Suppressor macrophage (primary cell): ENCODE measurements at regions not wholly inside any gene's neighbourhood (a gene's known extent, or its start where the extent isn't known, plus 50 kb on each side); places are given as distances from the start of the nearest gene placed in this dataset.
A peak's percentile ranks its signal among the peaks of the same experiment; 100 is the strongest.

Experiments used
- DNase-seq, 4 experiments: peaks; one replicate each; pipeline ENCODE4 v3.0.0-alpha.2; 2020 to 2022

DNA sequence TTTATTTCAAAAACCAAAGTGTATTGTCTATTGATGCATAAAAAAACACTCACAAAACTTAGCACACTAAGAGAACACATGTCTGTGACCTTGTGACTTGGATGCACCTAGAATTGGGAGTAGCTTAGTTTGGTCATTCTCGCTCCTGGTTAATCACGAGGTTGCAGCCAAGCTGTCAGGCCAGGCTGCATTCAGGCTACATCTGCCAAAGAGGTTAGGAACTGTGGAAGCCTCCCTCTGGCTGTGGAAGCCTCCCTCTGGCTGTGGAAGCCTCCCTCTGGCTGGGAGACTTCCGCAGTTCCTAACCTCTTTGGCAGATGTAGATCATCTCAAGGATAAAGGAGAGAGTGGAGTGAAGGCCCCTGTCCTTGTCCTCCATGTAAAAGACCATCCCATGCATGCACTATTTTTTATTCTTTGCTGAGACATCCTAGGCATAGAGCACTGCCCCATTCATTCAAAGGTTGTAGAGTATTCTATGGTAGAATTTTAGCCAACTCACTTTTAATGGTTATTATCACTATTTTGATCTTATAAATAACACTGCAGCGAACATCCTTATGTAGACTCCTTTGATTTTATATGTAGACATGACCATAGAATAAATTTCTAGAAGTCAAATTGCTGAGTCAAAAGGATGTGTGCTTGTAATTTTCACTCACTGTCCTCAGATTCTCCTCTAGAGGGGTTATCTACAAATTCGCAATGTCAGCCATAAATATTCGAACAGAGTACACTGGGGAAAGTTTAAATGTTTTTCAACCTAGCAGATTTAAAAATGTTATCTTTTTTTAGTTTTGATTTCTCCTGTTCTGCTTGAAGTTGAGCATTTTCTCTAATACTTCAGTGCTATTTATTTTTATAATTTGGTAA is 63.0 kb upstream of the IGLL5 start:
- DNase-seq: no peak

GRCh38 chr22:22825213-22825593 is 62.4 kb upstream of the IGLL5 start:
- no peak for DNase-seq

DNA sequence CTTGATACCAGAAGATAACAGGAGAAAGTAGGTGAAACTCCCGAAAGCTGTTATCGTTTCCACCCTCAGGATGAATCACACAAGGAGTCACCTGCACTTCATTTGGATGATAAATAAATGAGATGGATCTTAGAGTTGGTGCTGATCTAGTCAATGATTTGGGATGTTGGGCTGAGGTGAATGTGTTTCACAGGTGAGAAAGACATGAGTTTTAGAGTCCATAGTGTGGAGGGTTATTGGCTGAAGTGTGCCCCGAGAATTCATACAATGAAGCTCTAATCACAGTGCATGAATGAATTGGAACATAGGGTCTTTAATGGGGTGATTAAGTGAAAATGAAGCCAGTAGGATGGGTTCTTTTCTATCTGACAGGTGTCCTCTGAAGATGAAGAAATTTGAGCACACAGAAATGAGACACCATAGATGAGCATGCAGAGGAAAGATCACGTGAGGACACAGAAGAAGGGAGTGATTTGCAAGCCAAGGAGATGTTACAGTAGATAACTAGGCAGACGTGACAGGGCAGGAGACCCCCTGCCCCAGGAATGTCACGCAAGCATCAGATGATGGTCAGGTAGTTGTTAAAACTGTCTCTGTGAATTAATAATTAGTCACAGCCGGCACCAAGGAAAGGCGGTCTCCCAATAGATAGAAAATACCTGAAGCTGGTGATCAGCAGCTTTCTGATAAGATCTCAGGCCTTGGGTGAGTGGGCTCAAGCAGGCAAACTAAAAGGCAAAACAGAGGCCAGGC is 60.3 kb upstream of the IGLL5 start:
- DNase-seq: no peak

DNA sequence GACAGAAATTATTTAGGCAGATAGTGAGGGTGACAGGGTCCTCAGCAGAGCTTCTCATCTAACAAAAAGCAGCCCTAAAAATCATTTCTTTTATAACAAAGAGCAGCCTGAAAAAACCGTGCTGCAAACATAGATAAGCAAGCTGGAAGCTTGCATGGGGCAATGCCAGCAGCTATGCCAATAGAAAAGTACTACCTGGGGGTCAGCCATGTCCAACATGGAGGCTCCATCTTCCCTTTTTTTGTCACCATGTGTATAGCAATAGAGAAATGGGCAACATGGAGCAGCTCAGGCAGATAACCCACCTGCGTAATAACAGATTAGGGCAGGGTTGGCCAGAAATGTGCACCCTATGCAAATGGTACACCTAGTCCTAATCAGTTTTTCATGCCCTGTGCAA is 57.4 kb upstream of the IGLL5 start:
- no peak for DNase-seq

- no peak for DNase-seq
Observed at GRCh38 chr22:22830957-22831688, 56.5 kb upstream of the IGLL5 start.

GRCh38 chr22:22833059-22833458 is 54.6 kb upstream of the IGLL5 start:
- no peak for DNase-seq

DNA sequence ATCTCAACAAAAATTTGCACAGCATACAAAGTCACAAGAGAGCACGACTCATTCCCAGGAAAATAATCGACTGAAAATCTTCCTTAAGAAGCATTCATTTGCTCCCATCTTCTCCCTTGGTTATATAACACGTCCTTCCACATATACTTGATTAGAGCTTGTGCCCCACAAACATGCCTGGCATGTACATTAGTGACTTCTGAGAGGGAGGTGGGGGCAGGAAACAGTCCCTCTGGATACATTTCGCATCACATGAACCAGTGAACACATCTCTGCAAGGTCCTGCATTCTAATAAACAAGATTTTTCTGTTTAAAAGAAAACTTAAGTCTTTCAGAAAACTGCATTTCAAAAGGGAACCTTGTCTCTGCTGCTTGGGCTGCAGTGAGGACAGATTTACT is 54.1 kb upstream of the IGLL5 start:
- DNase-seq: no peak

GRCh38 chr22:22834204-22834603 is 53.4 kb upstream of the IGLL5 start:
- no peak for DNase-seq

DNA sequence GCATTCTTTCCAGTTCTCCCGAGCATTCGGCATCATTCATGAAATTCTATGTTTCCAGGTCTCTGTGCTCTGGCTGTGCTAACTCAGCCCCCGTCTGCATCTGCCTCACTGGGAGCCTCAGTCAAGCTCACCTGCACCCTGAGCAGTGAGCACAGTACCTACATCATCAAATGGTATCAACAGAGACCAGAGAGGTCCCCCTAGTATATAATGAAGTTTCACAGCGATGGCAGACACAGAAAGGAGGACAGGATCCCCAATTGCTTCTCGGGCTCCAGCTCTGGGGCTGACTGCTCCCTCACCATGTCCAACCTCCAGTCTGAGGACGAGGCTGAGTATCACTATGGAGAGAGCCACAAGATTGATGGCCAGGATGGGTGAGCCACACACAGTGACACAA is 52.8 kb upstream of the IGLL5 start:
- no peak for DNase-seq

GRCh38 chr22:22835242-22835641 is 52.4 kb upstream of the IGLL5 start:
- DNase-seq: no peak

DNA sequence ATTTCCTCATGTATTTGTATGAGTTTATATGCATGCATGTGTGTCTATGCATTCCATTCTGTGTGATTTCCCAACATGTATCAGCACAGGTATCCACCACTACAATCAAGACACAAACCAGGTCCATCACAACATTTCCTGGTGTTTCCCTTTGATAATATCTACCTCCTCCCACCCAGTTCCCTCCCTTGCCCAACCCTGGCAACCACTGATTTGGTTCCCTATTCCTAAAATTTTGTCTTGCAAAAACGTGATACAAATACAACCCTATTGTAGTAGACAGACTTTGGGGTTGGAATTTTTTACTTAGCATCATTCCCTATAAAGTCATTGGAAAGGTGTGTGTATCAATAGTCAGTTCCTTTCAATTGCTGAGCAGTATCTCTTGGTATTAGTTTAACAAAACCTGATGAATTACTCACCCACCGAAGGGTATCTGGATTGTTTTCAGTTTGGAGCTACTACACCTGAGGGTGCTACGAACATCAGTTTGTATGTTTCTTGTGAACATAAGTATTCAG is 51.8 kb upstream of the IGLL5 start:
- peak in 2 of 4 experiments; percentile 25 to 42 for DNase-seq

DNA sequence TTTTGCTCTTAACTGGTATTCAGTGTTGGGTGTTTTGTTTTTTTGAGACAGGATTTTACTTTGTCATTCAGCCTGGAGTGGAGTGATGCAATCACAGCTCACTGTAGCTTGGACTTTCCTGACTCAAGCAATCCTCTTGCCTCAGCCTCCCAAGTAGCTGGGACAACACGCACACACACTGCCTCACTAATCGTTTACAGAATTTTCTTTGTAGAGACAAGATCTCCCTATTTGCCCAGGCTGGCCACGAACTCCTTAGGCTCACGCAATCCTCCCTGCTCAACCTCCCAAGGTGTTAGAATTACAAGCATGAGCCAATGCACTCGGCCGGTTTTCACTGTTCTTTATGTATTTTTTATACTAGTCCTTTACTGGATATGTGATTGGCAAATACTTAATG is 51.0 kb upstream of the IGLL5 start:
- DNase-seq: peak; percentile 41 to 73 (median 62)
